GM19351 (cell line): ENCODE measurements at regions not wholly inside any gene's neighbourhood (a gene's known extent, or its start where the extent isn't known, plus 50 kb on each side); places are given as distances from the start of the nearest gene placed in this dataset.
"Not testable (repeated sequence)": the region's sequence is repeated elsewhere in the genome, so short reads cannot be mapped to it uniquely, and the experiment has no call there.

Experiments
- ATAC-seq: cut with Tn5 transposase; IDR thresholded peaks from one replicate; pipeline ENCODE4 v1.9.1; 2021; ENCODE audit warnings: mild to moderate bottlenecking, moderate library complexity; ENCODE audit not compliant: unreplicated experiment

DNA sequence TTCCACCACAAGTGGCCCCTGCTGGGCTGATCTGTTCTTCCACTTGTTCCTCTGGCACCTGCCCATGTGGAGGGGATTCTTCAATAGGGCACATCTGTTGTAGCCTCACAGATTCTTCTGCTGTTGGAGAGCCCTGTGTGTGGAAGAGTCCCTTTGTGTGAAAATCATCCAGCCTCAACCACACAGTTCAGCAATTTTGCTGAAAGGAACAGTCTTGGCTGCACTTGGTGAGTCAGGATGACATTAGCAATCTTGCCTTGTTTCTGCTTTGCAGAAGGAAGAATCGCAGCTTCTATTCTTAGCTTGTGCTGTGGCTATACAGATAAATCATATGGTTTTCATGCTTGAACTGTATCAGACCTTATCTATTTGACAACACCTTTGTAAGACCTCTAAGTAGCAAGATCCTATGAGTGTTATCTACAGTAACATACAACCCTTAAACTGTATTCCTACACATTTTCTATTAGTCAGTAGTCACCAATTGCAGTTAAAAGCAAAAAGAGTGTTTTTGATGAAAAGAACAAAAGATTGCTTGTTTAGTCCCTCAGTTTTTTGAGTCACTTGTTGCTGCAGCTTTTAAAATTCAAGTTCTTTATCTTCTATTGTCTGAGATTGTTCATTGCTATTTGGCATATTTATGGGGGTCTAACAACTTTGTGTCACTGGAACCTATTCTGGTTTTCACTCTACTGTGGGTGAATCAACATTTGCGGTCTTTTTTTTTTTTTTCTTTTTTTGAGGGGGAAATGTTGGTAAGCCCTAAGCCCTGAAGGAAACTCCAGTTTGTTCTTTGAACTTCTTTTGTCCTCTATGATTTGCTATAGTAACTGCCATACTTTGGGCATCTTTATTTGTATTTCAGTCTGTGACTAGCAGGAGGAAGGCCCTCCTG, 231.6 kb downstream of the TFAP2B start:
- ATAC-seq = no peak

DNA sequence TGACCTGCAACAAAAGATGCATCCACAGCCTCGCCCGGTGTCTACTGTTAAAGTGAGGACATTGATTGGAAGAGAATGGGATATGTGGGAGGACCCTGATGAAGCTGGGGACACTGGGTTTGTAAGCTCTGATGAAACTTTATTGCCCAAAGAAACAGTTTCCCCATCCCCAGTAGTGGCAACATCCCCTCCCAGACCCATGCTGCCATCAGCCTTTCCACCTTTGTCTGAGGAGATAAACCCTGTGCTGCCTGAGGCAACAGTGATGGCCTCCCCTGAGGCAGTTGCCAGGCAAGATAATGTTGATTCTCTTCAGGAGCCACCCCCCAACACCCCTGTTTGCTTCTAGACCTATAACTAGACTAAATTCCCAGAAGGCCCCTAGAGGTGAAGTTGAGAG, 234.0 kb downstream of the TFAP2B start:
- not testable (repeated sequence) for ATAC-seq

DNA sequence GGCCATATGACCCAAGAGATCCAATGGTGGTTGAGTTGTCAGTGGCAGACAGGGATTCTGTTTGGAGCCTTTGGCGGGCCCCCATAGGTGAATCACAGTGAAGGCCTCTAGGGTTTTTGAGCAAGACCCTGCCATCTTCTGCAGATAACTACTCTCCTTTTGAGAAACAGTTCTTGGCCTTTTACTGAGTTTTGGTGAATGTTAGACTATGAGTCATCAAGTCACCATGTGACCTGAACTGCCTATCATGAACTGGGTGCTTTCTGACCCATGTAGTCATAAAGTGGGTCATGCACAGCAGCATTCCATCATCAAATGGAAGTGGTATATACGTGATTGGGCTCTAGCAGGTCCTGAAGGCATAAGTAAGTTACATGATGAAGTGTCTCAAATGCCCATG, 236.6 kb downstream of the TFAP2B start:
- ATAC-seq = not testable (repeated sequence)

DNA sequence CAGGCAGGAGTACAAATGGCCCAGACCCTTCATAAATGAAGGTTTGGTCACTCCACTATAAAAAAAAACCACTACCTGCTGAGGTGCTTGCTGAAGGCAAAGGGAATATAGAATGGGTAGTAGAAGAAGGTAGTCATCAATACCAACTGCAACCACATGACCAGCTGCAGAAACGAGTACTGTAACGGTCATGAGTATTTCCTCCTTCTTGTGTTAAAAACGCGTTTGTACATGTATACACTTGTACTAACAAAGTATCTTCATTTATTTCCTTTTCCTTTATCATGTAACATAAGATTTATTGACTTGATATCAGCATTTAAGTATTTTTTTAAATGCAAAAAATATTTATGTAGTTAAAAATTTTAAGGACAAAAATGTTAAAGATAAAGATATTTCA, 238.6 kb downstream of the TFAP2B start:
- ATAC-seq = no peak

DNA sequence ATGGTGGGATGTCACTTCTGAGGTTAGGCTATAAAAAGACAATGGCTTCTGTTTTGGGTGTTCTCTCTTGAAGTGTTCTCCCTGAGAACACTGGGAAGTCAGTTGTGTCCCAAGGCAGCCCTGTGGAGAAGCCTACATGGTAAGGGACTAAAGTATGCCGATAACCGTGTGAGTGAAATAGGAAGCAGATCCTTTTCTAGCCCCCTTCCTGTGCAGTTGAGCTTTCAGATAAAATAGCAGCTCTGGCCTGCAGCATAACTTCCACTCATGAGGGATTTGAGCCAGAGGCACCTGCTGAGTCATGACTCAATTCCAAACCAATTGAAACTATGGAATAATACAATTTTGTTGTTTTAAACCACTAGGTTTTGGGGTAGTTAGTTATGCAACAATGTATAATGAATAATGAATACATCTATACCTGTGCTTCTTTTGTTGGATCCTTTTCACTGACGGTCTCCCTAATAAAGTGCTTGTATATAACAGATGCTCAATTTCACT, 241.6 kb downstream of the TFAP2B start:
- no peak for ATAC-seq

DNA sequence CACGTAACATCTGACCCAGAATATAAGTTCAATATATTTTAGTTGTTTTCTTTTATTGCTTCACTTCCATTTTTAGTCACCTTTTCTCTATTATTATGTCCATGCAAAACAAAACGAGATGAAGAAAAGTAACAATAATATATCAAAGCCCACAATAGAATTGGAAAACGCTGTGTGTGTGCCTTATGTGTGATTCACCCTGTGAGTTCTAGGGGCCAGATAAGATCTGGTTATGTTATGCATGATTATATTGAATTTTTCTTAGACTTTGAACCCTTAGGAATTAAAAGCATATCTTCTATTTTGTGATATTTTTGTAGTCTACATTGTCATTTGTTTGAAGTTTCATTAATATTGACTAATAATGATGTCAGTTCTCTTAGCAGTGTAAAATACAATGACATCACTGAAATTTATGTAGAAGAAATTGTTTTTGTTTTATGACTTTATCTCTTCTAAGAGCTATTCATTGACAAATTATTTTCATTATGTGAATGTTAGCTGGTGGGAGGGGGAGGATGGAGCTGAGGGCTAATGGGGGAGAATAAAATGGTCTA, 243.6 kb downstream of the TFAP2B start:
- ATAC-seq = no peak

DNA sequence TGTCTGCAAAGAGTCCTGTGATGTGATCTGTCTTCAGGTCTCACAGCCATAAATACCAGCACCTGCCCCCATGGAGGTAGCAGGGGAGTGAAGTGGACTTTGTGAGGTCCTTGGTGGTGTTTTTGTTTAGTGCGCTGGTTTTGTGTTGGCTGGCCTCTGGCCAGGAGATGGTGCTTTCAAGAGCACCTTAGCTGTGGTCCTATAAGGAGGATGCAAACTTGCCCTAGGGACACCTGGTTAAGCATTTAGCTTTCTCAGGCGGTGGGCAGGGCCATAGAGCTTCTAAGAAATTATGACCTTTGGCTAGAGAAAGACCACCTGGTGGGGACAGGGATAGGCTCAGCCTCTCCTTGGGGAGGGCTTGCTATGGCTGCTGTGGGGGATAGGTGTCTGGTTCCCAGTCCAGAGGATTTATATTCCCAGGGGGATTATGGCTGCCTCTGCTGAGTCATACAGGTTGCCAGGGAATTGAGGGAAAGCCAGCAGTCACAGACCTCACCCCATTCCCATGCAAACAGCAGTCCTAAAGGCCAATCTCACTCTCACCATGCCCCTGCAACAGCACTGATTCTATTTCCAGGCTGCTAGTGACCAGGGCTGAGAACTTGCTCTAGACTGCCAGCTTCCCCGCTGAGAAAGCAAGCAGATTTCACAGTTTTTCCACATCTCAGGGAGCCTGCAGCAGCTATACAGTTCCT, 259.3 kb downstream of the TFAP2B start:
- no peak for ATAC-seq

DNA sequence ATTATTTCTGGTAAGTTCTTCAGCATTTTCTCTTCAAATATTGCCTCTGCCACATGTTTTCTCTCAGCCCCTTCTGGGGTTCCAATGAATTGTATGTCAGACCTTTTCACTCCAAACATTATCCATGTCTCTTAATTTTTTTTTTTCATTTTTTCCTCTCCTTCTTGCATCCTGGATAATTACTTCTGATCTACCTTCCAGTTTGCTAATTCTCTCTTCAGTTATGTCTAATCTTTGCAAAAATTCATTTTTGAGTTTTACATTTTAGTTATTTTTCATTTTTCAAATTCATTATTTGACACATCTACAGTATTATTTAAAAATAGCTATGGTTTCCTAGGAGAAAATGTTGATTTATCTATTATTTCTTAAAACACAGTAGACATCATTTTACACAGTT, 271.7 kb downstream of the TFAP2B start:
- no peak for ATAC-seq

DNA sequence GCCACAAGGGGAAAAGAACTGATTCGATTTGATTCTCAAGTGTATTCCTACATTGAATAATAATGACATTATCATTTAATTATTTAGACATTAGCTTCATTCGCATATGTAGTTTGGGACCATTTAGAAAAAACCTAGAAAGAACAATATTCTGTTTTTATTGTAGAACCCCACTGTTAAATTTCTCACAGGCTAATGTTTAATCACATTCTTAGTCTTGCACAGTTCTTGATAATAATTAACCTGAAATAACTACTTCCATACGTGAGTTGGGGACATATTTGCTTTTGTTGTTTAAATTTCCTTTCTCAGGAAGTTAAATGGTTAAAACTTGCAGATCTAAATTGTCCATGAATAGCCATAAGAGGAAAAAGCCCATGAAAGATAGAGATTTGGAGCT, 275.2 kb downstream of the TFAP2B start:
- no peak for ATAC-seq

DNA sequence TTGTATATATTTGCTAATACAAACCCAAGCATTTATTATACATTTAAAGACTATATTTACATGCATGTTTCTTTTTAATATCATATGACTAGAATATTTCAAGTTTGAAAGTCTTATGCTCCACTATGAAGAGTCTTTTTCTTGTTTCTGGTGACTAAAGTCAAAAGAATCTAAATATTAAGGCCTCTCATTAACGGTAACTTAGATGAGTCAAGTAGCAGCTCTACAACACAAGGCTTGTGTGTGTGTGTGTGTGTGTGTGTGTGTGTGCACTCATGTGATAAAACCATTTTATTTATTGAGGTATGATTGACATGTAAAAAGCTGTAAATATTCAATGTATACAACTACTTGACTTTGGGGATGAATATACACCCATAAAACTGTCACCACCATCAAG, 275.6 kb downstream of the TFAP2B start:
- no peak for ATAC-seq

DNA sequence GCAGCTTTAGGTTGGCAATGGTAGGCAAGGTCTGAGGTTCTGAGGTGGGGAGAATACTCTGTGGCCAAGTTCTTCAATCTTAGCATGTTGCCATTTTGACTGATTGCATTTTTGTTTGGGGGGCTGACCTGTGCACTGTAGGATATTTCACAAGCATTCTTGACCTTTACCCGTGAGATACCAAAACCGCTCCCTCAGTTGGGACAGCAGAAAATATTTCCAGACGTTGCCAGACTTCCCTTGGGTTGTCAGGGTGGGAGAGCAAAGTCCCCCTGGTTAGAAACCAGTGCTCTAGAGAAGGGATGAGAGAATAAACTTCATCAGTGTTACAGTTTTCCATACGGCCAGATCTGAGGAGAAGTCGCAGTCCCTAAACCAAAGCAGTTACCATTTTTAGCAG, 279.6 kb downstream of the TFAP2B start:
- ATAC-seq = no peak

DNA sequence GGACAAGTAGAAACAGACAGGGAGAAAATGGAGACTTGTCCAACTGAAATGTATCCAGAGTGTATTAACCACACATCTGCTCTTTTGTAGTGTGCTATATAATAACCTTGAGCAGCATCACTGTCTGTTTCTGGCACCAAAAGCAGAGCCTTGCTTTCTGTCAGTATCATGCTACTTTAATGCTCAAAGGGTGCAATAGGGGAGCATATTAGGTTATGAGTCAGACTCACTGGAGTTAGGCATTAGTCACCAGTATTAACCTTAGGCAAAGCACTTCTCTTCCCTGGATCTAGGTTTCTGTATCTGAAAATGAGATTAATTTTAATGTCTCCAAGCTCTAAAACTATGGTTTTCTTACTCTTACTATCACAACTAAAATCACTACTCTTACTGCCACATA, 280.1 kb downstream of the TFAP2B start:
- no peak for ATAC-seq

DNA sequence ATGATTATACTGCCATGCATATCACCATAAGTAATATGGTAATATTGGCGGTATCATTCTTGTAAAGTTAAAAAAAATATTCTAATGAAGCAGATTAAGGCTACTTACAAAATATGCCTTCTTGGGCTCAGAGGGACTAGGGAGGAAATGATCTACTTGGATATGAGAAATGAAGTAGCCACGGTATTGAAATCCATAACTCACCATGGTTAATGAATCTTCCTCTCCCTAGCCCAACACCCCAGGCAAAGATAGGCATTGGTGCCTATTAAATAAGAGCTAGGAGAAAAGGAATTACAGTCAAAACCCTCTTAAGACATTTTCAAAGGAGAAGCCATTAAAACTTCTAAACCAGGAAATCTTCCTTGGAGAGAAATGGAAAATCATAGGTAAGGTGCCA, 280.5 kb downstream of the TFAP2B start:
- ATAC-seq = no peak

DNA sequence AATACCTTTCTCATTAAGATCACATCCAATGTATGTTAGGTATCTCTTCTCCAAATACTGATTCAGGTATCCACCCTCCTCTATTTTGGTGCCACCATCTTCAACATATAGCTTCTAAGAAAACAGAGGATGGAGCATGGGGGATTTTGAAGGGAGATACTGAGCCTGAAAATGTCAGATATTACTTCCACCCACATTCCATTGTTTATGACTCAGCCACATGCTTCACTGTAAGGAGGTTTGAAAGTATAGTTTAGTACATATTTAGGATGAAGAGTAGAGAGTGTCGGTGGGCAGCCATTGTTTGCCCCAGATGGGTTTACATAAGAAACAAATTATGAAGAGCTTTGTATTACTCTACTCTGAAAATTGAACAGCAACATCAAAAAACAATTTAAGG, 286.7 kb downstream of the TFAP2B start:
- ATAC-seq = no peak

DNA sequence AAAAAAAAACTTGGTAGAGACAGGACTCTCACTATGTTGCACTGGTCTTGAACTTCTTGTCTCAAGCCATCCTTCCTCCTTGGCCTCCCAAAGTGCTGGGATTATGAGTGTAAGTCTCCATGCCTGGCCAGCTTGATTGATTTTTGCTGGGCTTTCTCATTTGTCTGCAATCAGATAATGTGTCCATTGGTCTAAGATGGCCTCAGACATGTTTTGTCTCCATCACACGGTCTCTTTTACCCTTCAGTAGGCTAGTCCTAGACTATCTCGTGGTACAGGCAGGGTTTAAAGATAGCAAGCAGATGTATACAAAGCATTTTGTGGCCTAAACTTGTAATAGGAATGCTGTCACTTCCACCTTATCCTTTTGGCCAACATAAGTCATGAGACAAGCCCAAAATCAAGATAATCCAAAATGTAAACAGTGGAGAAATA, 289.1 kb downstream of the TFAP2B start:
- no peak for ATAC-seq

DNA sequence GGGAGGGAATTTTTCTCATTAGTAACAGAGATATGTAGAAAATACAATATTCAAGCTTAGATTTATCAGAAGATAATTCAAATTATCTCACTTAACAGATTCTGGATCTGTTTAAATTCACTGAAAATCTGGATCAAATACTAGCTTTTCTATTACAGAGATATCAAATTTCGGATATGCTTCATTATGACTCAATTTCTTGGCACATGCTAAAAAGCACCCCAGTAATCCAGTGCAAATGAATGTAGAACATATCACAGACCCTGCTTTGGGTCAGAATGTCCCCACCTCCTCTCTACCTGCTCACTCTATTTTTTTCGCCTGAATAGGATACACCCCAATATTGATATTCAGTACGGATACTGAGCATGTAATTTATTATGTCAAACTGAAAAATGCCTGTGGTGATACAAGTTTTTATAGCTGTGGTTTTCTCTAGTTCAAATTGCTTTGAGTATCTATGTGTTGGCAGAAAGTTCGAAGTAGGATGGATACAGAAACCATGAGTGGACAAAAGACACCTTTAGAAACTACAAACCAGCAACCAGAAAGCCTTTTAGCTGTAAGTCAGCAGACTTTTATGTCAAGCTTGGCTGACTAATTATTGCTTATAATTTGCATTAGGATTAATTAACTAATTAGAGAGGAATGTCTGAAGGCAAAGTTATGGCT, 290.0 kb downstream of the TFAP2B start:
- ATAC-seq = no peak

DNA sequence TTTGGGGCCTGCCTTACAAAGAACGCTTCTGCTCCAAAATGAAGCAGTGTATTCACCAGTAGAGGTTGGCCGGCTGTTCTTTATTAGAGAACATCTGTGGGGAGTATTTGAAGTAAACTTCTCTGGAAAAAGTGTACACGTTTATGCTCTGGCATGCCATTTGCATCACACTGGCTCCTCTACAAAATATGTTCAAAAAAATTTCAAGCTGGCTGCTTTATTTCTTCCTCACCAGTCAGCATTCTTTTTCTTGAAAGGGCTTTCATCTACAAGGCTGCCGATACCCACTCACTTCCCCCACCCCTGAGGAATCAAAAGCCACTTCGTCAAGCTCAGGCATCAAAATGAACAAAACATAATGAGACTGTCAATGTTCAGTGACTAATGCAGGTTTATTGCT, 294.1 kb downstream of the TFAP2B start:
- no peak for ATAC-seq

DNA sequence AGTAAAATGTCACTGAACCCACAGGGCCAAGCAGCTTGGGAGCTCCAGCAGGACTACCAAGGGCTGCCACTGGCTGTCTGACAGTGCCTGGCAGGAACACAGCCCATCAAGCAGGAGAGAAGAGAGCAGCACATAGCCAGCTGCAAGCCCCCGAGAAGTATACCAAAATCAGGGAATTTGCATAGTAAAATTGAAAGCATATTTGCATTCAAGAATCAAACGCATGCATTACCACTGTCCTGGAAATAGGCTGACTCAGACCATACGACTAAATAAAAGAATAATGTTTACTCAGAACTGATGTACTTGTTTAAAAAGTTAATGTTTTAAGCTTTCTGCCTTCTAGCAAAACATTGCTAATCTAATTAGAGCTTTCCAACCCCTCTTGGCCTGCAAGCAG, 298.1 kb downstream of the TFAP2B start:
- ATAC-seq = no peak

DNA sequence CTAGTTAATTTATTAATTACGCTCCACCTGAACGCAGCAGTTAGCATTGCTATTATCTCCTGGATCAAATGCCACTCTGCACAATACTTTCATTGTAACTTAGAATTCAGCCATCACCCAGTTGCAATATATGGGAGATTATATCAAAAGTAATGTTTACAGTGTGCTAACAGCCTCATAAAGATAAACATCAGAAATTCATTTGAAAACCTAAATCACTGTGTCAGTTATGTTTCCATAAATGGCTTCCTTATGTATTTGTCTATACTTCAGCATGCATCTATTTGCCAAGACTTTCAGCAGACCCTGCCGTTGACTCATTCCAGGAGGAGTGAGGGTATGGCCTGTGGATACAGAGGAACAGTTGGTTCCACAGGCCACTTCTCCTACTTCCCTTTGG, 300.1 kb downstream of the TFAP2B start:
- no peak for ATAC-seq

DNA sequence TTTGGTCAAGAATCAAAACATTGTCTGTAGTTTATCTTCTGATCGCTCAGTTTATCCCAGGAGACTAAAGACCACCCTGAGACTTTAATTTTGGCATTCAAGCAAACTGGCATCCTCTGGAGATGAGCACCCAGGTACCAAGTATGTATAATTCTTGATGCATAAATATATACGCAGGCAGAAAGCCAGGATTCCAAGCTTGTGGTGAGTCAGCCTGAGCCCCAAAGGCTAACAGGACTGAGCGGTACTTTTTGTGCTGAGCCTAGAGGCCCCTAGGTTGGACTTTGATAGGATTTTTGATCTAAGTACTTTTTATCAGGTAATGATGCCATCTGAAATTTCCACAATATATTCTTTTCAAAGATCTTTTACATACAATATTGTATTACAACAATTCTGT, 301.3 kb downstream of the TFAP2B start:
- ATAC-seq = no peak

DNA sequence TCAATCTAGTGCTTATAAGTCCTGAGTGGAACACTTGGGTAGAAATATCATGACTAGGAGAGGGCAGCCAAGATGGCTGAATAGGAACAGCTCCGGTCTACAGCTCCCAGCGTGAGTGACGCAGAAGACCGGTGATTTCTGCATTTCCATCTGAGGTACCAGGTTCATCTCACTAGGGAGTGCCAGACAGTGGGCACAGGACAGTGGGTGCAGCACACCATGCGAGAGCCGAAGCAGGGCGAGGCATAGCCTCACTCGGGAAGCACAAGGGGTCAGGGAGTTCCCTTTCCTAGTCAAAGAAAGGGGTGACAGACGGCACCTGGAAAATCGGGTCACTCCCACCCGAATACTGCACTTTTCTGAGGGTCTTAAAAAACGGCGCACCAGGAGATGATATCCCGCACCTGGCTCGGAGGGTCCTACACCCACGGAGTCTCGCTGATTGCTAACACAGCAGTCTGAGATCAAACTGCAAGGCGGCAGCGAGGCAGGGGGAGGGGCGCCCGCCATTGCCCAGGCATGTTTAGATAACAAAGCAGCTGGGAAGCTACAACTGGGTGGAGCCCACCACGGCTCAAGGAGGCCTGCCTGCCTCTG, 302.8 kb downstream of the TFAP2B start:
- not testable (repeated sequence) for ATAC-seq
